Ishikawa (cell line): ENCODE measurements at regions not wholly inside any gene's neighbourhood (a gene's known extent, or its start where the extent isn't known, plus 50 kb on each side); places are given as distances from the start of the nearest gene placed in this dataset.

ENCODE experiments used
- CEBPB ChIP-seq: IDR thresholded peaks from 2 replicates; pipeline ENCODE4 v1.6.1; 2012
- CREB1 ChIP-seq: IDR thresholded peaks from 2 replicates; pipeline ENCODE4 v1.6.1; 2012; ENCODE audit warnings: low read depth
- EGR1 ChIP-seq: IDR thresholded peaks from 2 replicates; pipeline ENCODE4 v1.6.1; 2012
- EP300 ChIP-seq: IDR thresholded peaks from 2 replicates; pipeline ENCODE4 v1.6.1; 2012; ENCODE audit warnings: borderline replicate concordance
- FOXM1 ChIP-seq: IDR thresholded peaks from 2 replicates; pipeline ENCODE4 v1.6.1; 2012; ENCODE audit warnings: low read depth, borderline replicate concordance
- MAX ChIP-seq: IDR thresholded peaks from 2 replicates; pipeline ENCODE4 v1.6.1; 2012
- NFIC ChIP-seq: IDR thresholded peaks from 2 replicates; pipeline ENCODE4 v1.6.1; 2012
- RAD21 ChIP-seq: IDR thresholded peaks from 2 replicates; pipeline ENCODE4 v1.6.1; 2012; ENCODE audit warnings: low read depth
- REST ChIP-seq: IDR thresholded peaks from 2 replicates; pipeline ENCODE4 v1.6.1; 2012; ENCODE audit warnings: low read depth, mild to moderate bottlenecking
- TAF1 ChIP-seq: IDR thresholded peaks from 2 replicates; pipeline ENCODE4 v1.6.1; 2012; ENCODE audit warnings: low read depth, mild to moderate bottlenecking
- TCF12 ChIP-seq: IDR thresholded peaks from 2 replicates; pipeline ENCODE4 v1.6.1; 2012; ENCODE audit warnings: low read depth
- USF1 ChIP-seq: IDR thresholded peaks from 2 replicates; pipeline ENCODE4 v1.6.1; 2012
- YY1 ChIP-seq: IDR thresholded peaks from 2 replicates; pipeline ENCODE4 v1.6.1; 2012; ENCODE audit warnings: low read depth

- no peak for TF ChIP-seq EP300
- TF ChIP-seq USF1, result no peak
- TF ChIP-seq CEBPB, result no peak
- TF ChIP-seq TAF1, result no peak
- no peak for TF ChIP-seq REST
- no peak for TF ChIP-seq EGR1
- no peak for TF ChIP-seq YY1
- no peak for TF ChIP-seq RAD21
- no peak for TF ChIP-seq CREB1
- no peak for TF ChIP-seq NFIC
- no peak for TF ChIP-seq MAX
- no peak for TF ChIP-seq TCF12
- TF ChIP-seq FOXM1, result no peak
Observed at GRCh38 chr11:37506531-37506930, 908.5 kb upstream of the RAG2 start.
